H1 (cell line): ENCODE measurements at regions not wholly inside any gene's neighbourhood (a gene's known extent, or its start where the extent isn't known, plus 50 kb on each side); places are given as distances from the start of the nearest gene placed in this dataset.
A peak's percentile ranks its signal among the peaks of the same experiment; 100 is the strongest.

ENCODE experiments used
- CTCF ChIA-PET: fragments of 300-600 bp; sonication (Branson Sonifier 250); formaldehyde crosslinking; loops from one replicate; lab custom pipeline; 2021; ENCODE audit not compliant: partially characterized antibody; lab: Charles Lee
- POLR2A ChIA-PET: fragments of 300-600 bp; sonication (Branson Sonifier 250); formaldehyde crosslinking; loops from one replicate; lab custom pipeline; 2021; ENCODE audit warnings: inconsistent platforms; ENCODE audit not compliant: partially characterized antibody; lab: Charles Lee
- DNase-seq, 2 experiments: peaks; one replicate each; pipeline versions ENCODE4 v3.0.0 to v3.0.0-alpha.2; 2010 to 2022; ENCODE audit warnings: low spot score in 2 of 2, low read depth in 1 of 2, mixed read lengths in 1 of 2
- FAIRE-seq: peaks from 2 replicates; lab custom pipeline; 2011; peaks lifted over from hg19 to GRCh38; lab: Jason Lieb, UNC
- H2AFZ ChIP-seq: 2 replicates; pipeline ENCODE4 v1.8.1; 2012; ENCODE audit warnings: low read length, inconsistent platforms
- H2AK5ac ChIP-seq: 2 replicates; pipeline ENCODE4 v1.6.1; 2013; ENCODE audit warnings: low read depth, low read length
- H2BK120ac ChIP-seq: replicated peaks from 2 replicates; pipeline ENCODE3; 2013; ENCODE audit warnings: low read depth, low read length, inconsistent platforms
- H2BK12ac ChIP-seq: 2 replicates; pipeline ENCODE4 v1.6.1; 2013; ENCODE audit warnings: low read depth, low read length
- H2BK15ac ChIP-seq: 2 replicates; pipeline ENCODE4 v1.6.1; 2013; ENCODE audit warnings: low read length
- H2BK20ac ChIP-seq: 2 replicates; pipeline ENCODE4 v1.6.1; 2013; ENCODE audit warnings: low read length
- H2BK5ac ChIP-seq: 2 replicates; pipeline ENCODE4 v1.6.1; 2013; ENCODE audit warnings: low read depth, low read length
- H3K14ac ChIP-seq: 2 replicates; pipeline ENCODE4 v1.6.1; 2013; ENCODE audit warnings: inconsistent platforms; ENCODE audit not compliant: insufficient read length
- H3K18ac ChIP-seq: 2 replicates; pipeline ENCODE4 v1.6.1; 2013; ENCODE audit warnings: low read length; ENCODE audit errors: extremely low read depth
- H3K23ac ChIP-seq: 2 replicates; pipeline ENCODE4 v1.6.1; 2013; ENCODE audit warnings: inconsistent platforms; ENCODE audit not compliant: insufficient read length
- H3K23me2 ChIP-seq: 2 replicates; pipeline ENCODE4 v1.6.1; 2013; ENCODE audit warnings: low read depth, low read length
- H3K27ac ChIP-seq: 2 replicates; pipeline ENCODE4 v1.6.1; 2011; ENCODE audit warnings: low read depth, low read length, inconsistent platforms
- H3K27me3 ChIP-seq, 4 experiments: replicated peaks in 1 of 4; 1 replicate in 1 of 4; 2 replicates in 3 of 4; pipeline versions ENCODE4 v1.6.1 to v1.8.1; 2011 to 2013; ENCODE audit warnings: low read length in 3 of 4, mild to moderate bottlenecking in 3 of 4, inconsistent platforms in 2 of 4, mixed read lengths in 2 of 4, moderate library complexity in 1 of 4; ENCODE audit not compliant: control insufficient read depth in 3 of 4, insufficient read depth in 3 of 4; ENCODE audit errors: extremely low read depth in 1 of 4
- H3K36me3 ChIP-seq, 4 experiments: 2 replicates each; pipeline versions ENCODE4 v1.6.1 to v1.8.1; 2011 to 2013; ENCODE audit warnings: mild to moderate bottlenecking in 4 of 4, low read length in 3 of 4, moderate library complexity in 2 of 4, control low read depth in 1 of 4, inconsistent platforms in 1 of 4; ENCODE audit not compliant: insufficient read depth in 4 of 4, control insufficient read depth in 2 of 4
- H3K4ac ChIP-seq: replicated peaks from 2 replicates; pipeline ENCODE3; 2013; ENCODE audit warnings: low read length, low read depth, mixed read lengths, inconsistent platforms; ENCODE audit not compliant: insufficient read length
- H3K4me1 ChIP-seq, 4 experiments: replicated peaks in 1 of 4; 1 replicate in 1 of 4; 2 replicates in 3 of 4; pipeline versions ENCODE4 v1.6.1 to v1.8.1; 2011 to 2013; ENCODE audit warnings: low read length in 3 of 4, inconsistent platforms in 2 of 4, mixed read lengths in 1 of 4; ENCODE audit not compliant: insufficient read depth in 4 of 4, control insufficient read depth in 3 of 4
- H3K4me2 ChIP-seq, 2 experiments: 2 replicates each; pipeline versions ENCODE4 v1.6.1 to v1.8.1; 2011 to 2013; ENCODE audit warnings: low read depth in 2 of 2, low read length in 2 of 2, control low read depth in 1 of 2, inconsistent platforms in 1 of 2, mild to moderate bottlenecking in 1 of 2; ENCODE audit not compliant: insufficient read depth in 1 of 2
- H3K4me3 ChIP-seq, 4 experiments: fragments of 200-600, 300-600 bp in 1 of 4; sonication (generic), shearing (Covaris generic), sonication (Bioruptor Twin) in 1 of 4; 2 replicates each; pipeline versions ENCODE4 v1.5.1 to v1.8.1; 2011 to 2016; ENCODE audit warnings: low read length in 4 of 4, low read depth in 3 of 4, control low read depth in 2 of 4, inconsistent platforms in 2 of 4, mild to moderate bottlenecking in 2 of 4, mixed read lengths in 1 of 4, moderate library complexity in 1 of 4; ENCODE audit not compliant: insufficient read depth in 2 of 4; ENCODE audit errors: extremely low read depth in 1 of 4
- H3K56ac ChIP-seq: replicated peaks from 2 replicates; pipeline ENCODE3; 2013; ENCODE audit warnings: low read depth, mild to moderate bottlenecking, mixed read lengths, low read length, inconsistent platforms; ENCODE audit not compliant: insufficient read length
- H3K79me1 ChIP-seq: 2 replicates; pipeline ENCODE4 v1.6.1; 2013; ENCODE audit warnings: low read depth, low read length, control low read depth
- H3K79me2 ChIP-seq, 2 experiments: 2 replicates each; pipeline versions ENCODE4 v1.6.1 to v1.8.1; 2012 to 2013; ENCODE audit warnings: low read length in 2 of 2, mild to moderate bottlenecking in 2 of 2, inconsistent platforms in 1 of 2; ENCODE audit not compliant: insufficient read depth in 2 of 2, control insufficient read depth in 1 of 2
- H3K9ac ChIP-seq, 4 experiments: replicated peaks in 1 of 4; 1 replicate in 1 of 4; 2 replicates in 3 of 4; pipeline versions ENCODE4 v1.6.1 to v1.8.1; 2011 to 2013; ENCODE audit warnings: low read depth in 3 of 4, low read length in 3 of 4, control low read depth in 2 of 4, mild to moderate bottlenecking in 2 of 4, moderate library complexity in 2 of 4, inconsistent platforms in 1 of 4; ENCODE audit errors: extremely low read depth in 1 of 4
- H3K9me3 ChIP-seq, 2 experiments: 2 replicates each; pipeline versions ENCODE4 v1.6.1 to v1.8.1; 2012 to 2013; ENCODE audit warnings: mild to moderate bottlenecking in 2 of 2, moderate library complexity in 2 of 2, control low read depth in 1 of 2, inconsistent platforms in 1 of 2, low read depth in 1 of 2, low read length in 1 of 2, mixed read lengths in 1 of 2; ENCODE audit not compliant: insufficient read depth in 2 of 2
- H4K20me1 ChIP-seq, 2 experiments: replicated peaks in 1 of 2; 2 replicates each; pipeline versions ENCODE3 to v1.8.1; 2011 to 2013; ENCODE audit warnings: inconsistent platforms in 2 of 2, low read length in 2 of 2, mild to moderate bottlenecking in 1 of 2; ENCODE audit not compliant: insufficient read depth in 2 of 2, control insufficient read depth in 1 of 2
- H4K5ac ChIP-seq: 2 replicates; pipeline ENCODE4 v1.6.1; 2013; ENCODE audit warnings: low read length, low read depth, mixed read lengths, inconsistent platforms; ENCODE audit not compliant: insufficient read length
- H4K8ac ChIP-seq: 2 replicates; pipeline ENCODE4 v1.8.0; 2013; ENCODE audit warnings: mild to moderate bottlenecking, moderate library complexity, low read length, inconsistent platforms; ENCODE audit not compliant: insufficient read depth; ENCODE audit errors: extremely low read depth
- H4K91ac ChIP-seq: replicated peaks from 2 replicates; pipeline ENCODE3; 2013; ENCODE audit warnings: low read length, mixed read lengths, inconsistent platforms; ENCODE audit not compliant: insufficient read length
- BACH1 ChIP-seq: IDR thresholded peaks from 2 replicates; pipeline ENCODE4 v1.6.1; 2012; ENCODE audit warnings: low read length, improper control_type of control experiment
- BCL11A ChIP-seq, 2 experiments: IDR thresholded peaks; one replicate each; pipeline ENCODE4 v1.6.1; 2011; ENCODE audit warnings: low read depth in 2 of 2, low read length in 2 of 2, mild to moderate bottlenecking in 2 of 2
- BRCA1 ChIP-seq: IDR thresholded peaks from 2 replicates; pipeline ENCODE4 v1.6.1; 2012; ENCODE audit warnings: low read depth, low read length, improper control_type of control experiment
- CBX5 ChIP-seq: fragments of 300-800, 300-1000 bp; sonication (generic); IDR thresholded peaks from 2 replicates; pipeline ENCODE4 v1.7.1; 2016; ENCODE audit warnings: antibody characterized with exemption, low read length, low read depth
- EGR1 ChIP-seq: IDR thresholded peaks from 2 replicates; pipeline ENCODE4 v1.6.1; 2011; ENCODE audit warnings: low read depth, low read length, borderline replicate concordance
- FOSL1 ChIP-seq: IDR thresholded peaks from 2 replicates; pipeline ENCODE4 v1.6.1; 2011; ENCODE audit warnings: mild to moderate bottlenecking, low read depth, low read length, moderate library complexity; ENCODE audit not compliant: insufficient read depth
- POLR2A ChIP-seq, 2 experiments: IDR thresholded peaks; 1 replicate in 1 of 2; 2 replicates in 1 of 2; pipeline ENCODE4 v1.6.1; 2011; ENCODE audit warnings: low read depth in 2 of 2, low read length in 2 of 2, mild to moderate bottlenecking in 2 of 2; ENCODE audit errors: control extremely low read depth in 1 of 2
- POU5F1 ChIP-seq: IDR thresholded peaks from 2 replicates; pipeline ENCODE4 v1.6.1; 2011; ENCODE audit warnings: low read depth, mild to moderate bottlenecking, low read length, moderate library complexity
- SIN3A ChIP-seq, 2 experiments: IDR thresholded peaks in 1 of 2; conservative IDR thresholded peaks in 1 of 2; 2 replicates each; pipeline ENCODE4 v1.6.1; 2011 to 2012; ENCODE audit warnings: low read length in 2 of 2, improper control_type of control experiment in 1 of 2, low read depth in 1 of 2, mild to moderate bottlenecking in 1 of 2
- WGBS, 2 experiments: shearing (Covaris generic) in 1 of 2; methylation state at CpG; one replicate each; pipeline versions ENCODE4 v1.1.6 to v1.1.7; 2013 to 2015; ENCODE audit warnings: low lambda C conversion rate in 2 of 2, mixed read lengths in 2 of 2, inconsistent platforms in 1 of 2, low coverage in 1 of 2, missing lambda C conversion rate in 1 of 2; ENCODE audit not compliant: insufficient replicate concordance in 2 of 2, insufficient coverage in 1 of 2, insufficient read length in 1 of 2; ENCODE audit errors: extremely low coverage in 1 of 2, missing lambda C conversion rate in 1 of 2; 5-methylcytosine and 5-hydroxymethylcytosine counted together
- TF ChIP-seq, protein P1 (sequence below): IDR thresholded peaks from 2 replicates; pipeline ENCODE4 v1.6.1; 2012; ENCODE audit warnings: low read length, inconsistent platforms

DNA sequence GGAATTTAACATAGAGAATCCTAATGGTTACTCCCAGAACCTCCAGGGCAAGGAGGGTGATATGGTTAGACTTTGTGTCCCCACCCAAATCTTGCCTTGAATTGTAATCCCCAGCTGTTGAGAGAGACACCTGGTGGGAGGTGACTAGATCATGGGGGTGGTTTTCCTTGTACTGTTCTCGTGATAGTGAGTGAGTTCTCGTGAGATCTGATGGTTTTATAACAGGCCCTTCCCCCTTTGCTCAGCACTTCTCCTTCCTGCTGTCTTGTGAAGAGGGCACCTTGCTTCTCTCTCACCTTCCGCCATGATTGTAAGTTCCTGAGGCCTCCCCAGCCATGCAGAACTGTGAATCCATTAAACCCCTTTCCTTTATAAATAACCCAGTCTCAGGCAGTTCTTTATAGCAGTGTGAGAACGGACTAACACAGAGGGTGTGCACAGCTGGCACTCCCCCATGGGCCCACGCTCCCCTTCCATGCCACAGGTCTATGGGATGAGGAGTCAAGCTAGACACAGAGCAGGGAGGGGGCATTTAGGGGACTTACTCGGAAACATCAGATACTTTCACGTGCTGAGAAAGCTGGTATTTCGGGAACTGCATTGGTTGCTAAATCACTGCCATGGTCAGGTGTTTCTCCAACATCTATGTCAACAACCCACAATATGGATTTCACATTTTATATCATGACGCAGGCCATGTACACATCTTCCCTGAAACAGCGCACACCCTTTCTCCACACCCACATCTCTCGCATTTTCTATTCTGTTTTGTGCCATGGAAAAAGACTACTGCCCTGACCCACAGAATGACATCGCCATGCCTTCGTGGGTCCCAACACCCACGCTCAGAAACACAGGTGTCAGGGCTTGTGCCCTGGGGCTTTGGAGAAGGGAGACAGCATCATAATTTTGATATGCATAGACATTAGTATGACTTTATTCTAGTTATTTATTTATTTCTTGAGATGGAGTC, 199.1 kb upstream of the GSE1 start:
- H2BK5ac ChIP-seq = no peak overlapping the region
- no peak overlapping the region for H3K9ac ChIP-seq
- POLR2A ChIA-PET = no interaction called here
- no peak overlapping the region for H3K4me2 ChIP-seq
- no peak overlapping the region for H3K18ac ChIP-seq
- H2BK20ac ChIP-seq = no peak overlapping the region
- no peak overlapping the region for H4K91ac ChIP-seq
- no peak overlapping the region for H2BK12ac ChIP-seq
- no peak overlapping the region for H3K23ac ChIP-seq
- H3K27me3 ChIP-seq = no peaks in the 10 kb centered on the region
- H2AFZ ChIP-seq = no peak overlapping the region
- H3K56ac ChIP-seq = no peak overlapping the region
- H2BK15ac ChIP-seq = no peak overlapping the region
- H3K79me2 ChIP-seq = no peaks in the 10 kb centered on the region
- FAIRE-seq = no peak
- no peak overlapping the region; the same call in 1 of the 2 replicates for H3K27ac ChIP-seq
- H2AK5ac ChIP-seq = no peak overlapping the region
- H3K79me1 ChIP-seq = no peaks in the 10 kb centered on the region
- H3K4ac ChIP-seq = no peak overlapping the region
- H3K14ac ChIP-seq = no peak overlapping the region
- H4K20me1 ChIP-seq = no peaks in the 10 kb centered on the region
- H3K4me1 ChIP-seq = peaks cover 0 to 2% (median 0%) of the 10 kb centered on the region in 4 experiments; a peak in 3 of 7 replicates
- 95% methylated on average over 14 of the region's 14 CpGs; no CpG with 5 or more reads in 1 of the 2 experiments for WGBS, 2 experiments
- H3K9me3 ChIP-seq = no peaks in the 10 kb centered on the region; a peak in 1 of 4 replicates
- no peaks in the 10 kb centered on the region for H3K36me3 ChIP-seq
- H4K8ac ChIP-seq = no peak overlapping the region; the same call in 1 of the 2 replicates
- H3K23me2 ChIP-seq = no peaks in the 10 kb centered on the region
- H4K5ac ChIP-seq = no peak overlapping the region
- H3K4me3 ChIP-seq = no peak overlapping the region
- peak in 1 of 2 experiments; percentile 35 for DNase-seq
- CTCF ChIA-PET = interaction anchor here (1.0 to 12.6 kb wide), 9 partner anchors 11 to 203 kb away, joined by 3 to 182 read pairs (median 4); no protein-coding TSS in a partner anchor
- no peak overlapping the region for H2BK120ac ChIP-seq
- TF ChIP-seq EGR1 (no peak), CBX5 (no peak), POLR2A (IDR thresholded peaks at IDR 0.05; ENCODE audit: control extremely low read depth in 1 of 2, low read depth in 2 of 2, low read length in 2 of 2) (no peak), BCL11A (IDR thresholded peaks at IDR 0.05; ENCODE audit: low read depth in 2 of 2, low read length in 2 of 2) (no peak), SIN3A (conservative IDR thresholded peaks at IDR 0.05 in 1 of 2, IDR thresholded peaks at IDR 0.05 in 1 of 2; ENCODE audit: low read depth in 1 of 2, low read length in 2 of 2) (no peak), BACH1 (no peak), BRCA1 (no peak), FOSL1 (no peak), POU5F1 (no peak)
- TF ChIP-seq, protein P1, sequence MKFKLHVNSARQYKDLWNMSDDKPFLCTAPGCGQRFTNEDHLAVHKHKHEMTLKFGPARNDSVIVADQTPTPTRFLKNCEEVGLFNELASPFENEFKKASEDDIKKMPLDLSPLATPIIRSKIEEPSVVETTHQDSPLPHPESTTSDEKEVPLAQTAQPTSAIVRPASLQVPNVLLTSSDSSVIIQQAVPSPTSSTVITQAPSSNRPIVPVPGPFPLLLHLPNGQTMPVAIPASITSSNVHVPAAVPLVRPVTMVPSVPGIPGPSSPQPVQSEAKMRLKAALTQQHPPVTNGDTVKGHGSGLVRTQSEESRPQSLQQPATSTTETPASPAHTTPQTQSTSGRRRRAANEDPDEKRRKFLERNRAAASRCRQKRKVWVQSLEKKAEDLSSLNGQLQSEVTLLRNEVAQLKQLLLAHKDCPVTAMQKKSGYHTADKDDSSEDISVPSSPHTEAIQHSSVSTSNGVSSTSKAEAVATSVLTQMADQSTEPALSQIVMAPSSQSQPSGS = no peak
